IMR-90 (cell line): ENCODE measurements at regions not wholly inside any gene's neighbourhood (a gene's known extent, or its start where the extent isn't known, plus 50 kb on each side); places are given as distances from the start of the nearest gene placed in this dataset.

ENCODE experiments used
- ATAC-seq: fragments of 200-7000 bp; cut with Tn5 transposase; 2 replicates; pipeline ENCODE4 v1.9.1; 2020; ENCODE audit warnings: low read depth, mild to moderate bottlenecking, moderate library complexity
- BruUV-seq: library from RNA; stranded (reverse); fragments of 400-500 nt; replicated peaks from 2 replicates; lab custom pipeline; 2021; lab: Mats Ljungman, UMichigan
- CTCF ChIA-PET: fragments of 300-600 bp; formaldehyde crosslinking; extraction: SDS; loops from one replicate; lab custom pipeline; 2021; ENCODE audit warnings: antibody characterized with exemption; lab: Yijun Ruan, JAX
- POLR2A ChIA-PET: fragments of 300-600 bp; sonication (Branson Sonifier 250); formaldehyde crosslinking; loops from one replicate; lab custom pipeline; 2022; ENCODE audit warnings: antibody characterized with exemption; ENCODE audit not compliant: unreplicated experiment; lab: Charles Lee
- DNase-seq: peaks from one replicate; pipeline ENCODE4 v3.0.0; 2013
- H2AFZ ChIP-seq: replicated peaks from 2 replicates; pipeline ENCODE3; 2013; ENCODE audit warnings: low read length, mild to moderate bottlenecking; ENCODE audit not compliant: poor library complexity
- H2AK5ac ChIP-seq: 2 replicates; pipeline ENCODE4 v1.6.1; 2013; ENCODE audit warnings: low read depth, low read length, inconsistent platforms
- H2AK9ac ChIP-seq: replicated peaks from 2 replicates; pipeline ENCODE3; 2013; ENCODE audit warnings: mild to moderate bottlenecking, low read depth, low read length, moderate library complexity; ENCODE audit not compliant: poor library complexity
- H2BK120ac ChIP-seq: 2 replicates; pipeline ENCODE4 v1.6.1; 2013; ENCODE audit warnings: low read depth, low read length, inconsistent platforms
- H2BK15ac ChIP-seq: 3 replicates; pipeline ENCODE4 v1.6.1; 2013; ENCODE audit warnings: low read depth, low read length, inconsistent platforms
- H2BK20ac ChIP-seq: 2 replicates; pipeline ENCODE4 v1.6.1; 2013; ENCODE audit warnings: low read depth, mild to moderate bottlenecking, inconsistent platforms, low read length, moderate library complexity
- H2BK5ac ChIP-seq: 2 replicates; pipeline ENCODE4 v1.6.1; 2013; ENCODE audit warnings: mild to moderate bottlenecking, low read depth, low read length, inconsistent platforms; ENCODE audit not compliant: poor library complexity, severe bottlenecking
- H3K14ac ChIP-seq: replicated peaks from 2 replicates; pipeline ENCODE4 v1.6.1; 2013; ENCODE audit warnings: low read depth, low read length, inconsistent platforms
- H3K18ac ChIP-seq: 2 replicates; pipeline ENCODE4 v1.6.1; 2013; ENCODE audit warnings: low read depth, low read length, control low read depth
- H3K23ac ChIP-seq: 2 replicates; pipeline ENCODE4 v1.6.1; 2013; ENCODE audit warnings: low read depth, low read length, inconsistent platforms
- H3K27ac ChIP-seq: 2 replicates; pipeline ENCODE4 v1.5.1; 2013; ENCODE audit warnings: mild to moderate bottlenecking, control low read depth, low read length; ENCODE audit not compliant: insufficient read depth
- H3K27me3 ChIP-seq: 2 replicates; pipeline ENCODE4 v1.6.1; 2013; ENCODE audit warnings: low read length; ENCODE audit not compliant: control insufficient read depth, insufficient read depth
- H3K36me3 ChIP-seq: 2 replicates; pipeline ENCODE4 v1.6.1; 2013; ENCODE audit warnings: low read length, mixed read lengths; ENCODE audit not compliant: control insufficient read depth, insufficient read depth
- H3K4ac ChIP-seq: 2 replicates; pipeline ENCODE4 v1.6.1; 2013; ENCODE audit warnings: low read depth, low read length, inconsistent platforms
- H3K4me1 ChIP-seq: 2 replicates; pipeline ENCODE4 v1.6.1; 2013; ENCODE audit warnings: low read length, mixed read lengths; ENCODE audit not compliant: control insufficient read depth, insufficient read depth
- H3K4me2 ChIP-seq: 2 replicates; pipeline ENCODE4 v1.6.1; 2013; ENCODE audit warnings: low read depth, mild to moderate bottlenecking, control low read depth, low read length, moderate library complexity
- H3K4me3 ChIP-seq: 2 replicates; pipeline ENCODE4 v1.5.1; 2013; ENCODE audit warnings: low read depth, mild to moderate bottlenecking, control low read depth, low read length, moderate library complexity; ENCODE audit not compliant: insufficient read depth
- H3K56ac ChIP-seq: 2 replicates; pipeline ENCODE4 v1.6.1; 2013; ENCODE audit warnings: low read length, inconsistent platforms; ENCODE audit not compliant: insufficient read depth; ENCODE audit errors: extremely low read depth
- H3K79me1 ChIP-seq, 2 experiments: 2 replicates each; pipeline ENCODE4 v1.6.1; 2013; ENCODE audit warnings: low read length in 2 of 2, inconsistent platforms in 1 of 2, low read depth in 1 of 2
- H3K9ac ChIP-seq: 2 replicates; pipeline ENCODE4 v1.6.1; 2013; ENCODE audit warnings: low read depth, low read length, control low read depth
- H3K9me1 ChIP-seq: 2 replicates; pipeline ENCODE4 v1.6.1; 2013; ENCODE audit warnings: low read length, inconsistent platforms; ENCODE audit not compliant: insufficient read depth
- H3K9me3 ChIP-seq: 2 replicates; pipeline ENCODE4 v1.6.1; 2013; ENCODE audit warnings: low read length; ENCODE audit not compliant: control insufficient read depth, insufficient read depth
- H4K20me1 ChIP-seq: 2 replicates; pipeline ENCODE4 v1.6.1; 2013; ENCODE audit warnings: low read length, inconsistent platforms; ENCODE audit not compliant: insufficient read depth
- H4K5ac ChIP-seq: 2 replicates; pipeline ENCODE4 v1.6.1; 2013; ENCODE audit warnings: mild to moderate bottlenecking, low read depth, low read length, control low read depth
- H4K8ac ChIP-seq, 2 experiments: 2 replicates each; pipeline ENCODE4 v1.6.1; 2013; ENCODE audit warnings: low read depth in 2 of 2, low read length in 2 of 2, control low read depth in 1 of 2, inconsistent platforms in 1 of 2
- H4K91ac ChIP-seq: 2 replicates; pipeline ENCODE4 v1.6.1; 2013; ENCODE audit warnings: low read depth, low read length, inconsistent platforms; ENCODE audit not compliant: insufficient read depth
- CEBPB ChIP-seq: IDR thresholded peaks from 2 replicates; pipeline ENCODE4 v1.6.1; 2012; ENCODE audit warnings: low read depth, low read length, improper control_type of control experiment
- CTCF ChIP-seq: conservative IDR thresholded peaks from 2 replicates; pipeline ENCODE4 v1.5.1; 2012; ENCODE audit warnings: mild to moderate bottlenecking, low read depth, low read length, improper control_type of control experiment
- MAFK ChIP-seq: IDR thresholded peaks from 2 replicates; pipeline ENCODE4 v1.6.1; 2012; ENCODE audit warnings: low read depth, low read length, improper control_type of control experiment
- WGBS, 2 experiments: methylation state at CpG; one replicate each; pipeline versions ENCODE4 v1.1.5 to v1.1.7; 2013; ENCODE audit warnings: missing lambda C conversion rate in 2 of 2; ENCODE audit not compliant: insufficient read length in 1 of 2; ENCODE audit errors: extremely low coverage in 2 of 2; 5-methylcytosine and 5-hydroxymethylcytosine counted together
- dilution Hi-C: fragments of 300-500 bp; cut with HindIII; formaldehyde crosslinking; loops from one replicate; pipeline ENCODE4 v1.14.3; 2018; ENCODE audit warnings: low sequenced_read_pairs; ENCODE audit not compliant: unreplicated experiment
- in situ Hi-C: fragments of 300-500 bp; cut with MboI; formaldehyde crosslinking; loops from 3 replicates; pipeline ENCODE4 v1.14.3; 2019; ENCODE audit warnings: low sequenced_read_pairs, inconsistent platforms, mixed read lengths
- intact Hi-C: fragments of 100-400 bp; cut with micrococcal nuclease; formaldehyde crosslinking; loops from 2 replicates; pipeline ENCODE4 v1.10.0; 2022

DNA sequence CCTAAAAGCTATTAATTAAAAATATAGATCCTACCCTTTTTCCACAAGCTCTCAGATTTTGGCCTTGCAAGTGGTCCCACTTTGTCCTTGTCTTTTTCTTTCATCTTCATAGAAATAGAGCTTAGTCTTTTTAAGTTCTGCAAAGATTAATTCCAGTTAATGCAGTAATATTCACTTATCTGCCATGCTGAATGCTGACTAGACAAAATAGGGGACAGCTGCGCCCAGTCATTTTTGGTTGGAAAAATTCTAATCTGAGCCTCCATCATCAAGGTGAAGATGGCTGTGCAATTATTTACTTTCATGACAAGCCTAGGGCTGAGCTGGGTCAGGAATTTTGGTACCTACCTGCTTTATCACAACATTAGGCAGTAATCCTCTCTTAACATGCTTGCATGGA, 241.3 kb upstream of the CXorf66 start:
- Histone ChIP-seq H3K9ac (no peak overlapping the region), H3K14ac (no peak overlapping the region), H2AK5ac (no peak overlapping the region), H3K79me1 (no peaks in the 10 kb centered on the region), H4K20me1 (no peaks in the 10 kb centered on the region), H3K9me3 (no peaks in the 10 kb centered on the region), H3K4me3 (no peak overlapping the region), H3K18ac (no peak overlapping the region), H2AK9ac (no peak overlapping the region), H2BK15ac (no peak overlapping the region), H2BK120ac (no peak overlapping the region), H3K4ac (no peak overlapping the region), H4K8ac (no peak overlapping the region), H2BK20ac (no peak overlapping the region), H4K91ac (no peak overlapping the region), H3K27ac (no peak overlapping the region), H3K9me1 (no peaks in the 10 kb centered on the region), H3K23ac (no peak overlapping the region), H4K5ac (no peak overlapping the region), H3K4me2 (no peak overlapping the region), H2AFZ (no peak overlapping the region), H3K4me1 (no peaks in the 10 kb centered on the region), H3K56ac (no peak overlapping the region), H3K36me3 (no peaks in the 10 kb centered on the region), H3K27me3 (no peaks in the 10 kb centered on the region), H2BK5ac (no peak overlapping the region)
- BruUV-seq = no TSS peak
- TF ChIP-seq CTCF = no peak
- peak; percentile 94 for TF ChIP-seq MAFK
- TF ChIP-seq CEBPB = no peak
- DNase-seq (no peak), ATAC-seq (no peak)
- CTCF ChIA-PET = no interaction called here
- intact Hi-C loops = no loop called here
- POLR2A ChIA-PET = interaction anchor here (0.6 kb wide), 1 partner anchor 121 kb away, joined by 3 read pairs; no protein-coding TSS in a partner anchor
- no CpG with 5 or more reads among the region's 1 CpG for WGBS, 2 experiments
- dilution Hi-C loops = no loop called here
- in situ Hi-C loops = no loop called here
